ENCODE measurements at regions not wholly inside any gene's neighbourhood (a gene's known extent, or its start where the extent isn't known, plus 50 kb on each side); places are given as distances from the start of the nearest gene placed in this dataset.
"Not testable (repeated sequence)": the region's sequence is repeated elsewhere in the genome, so short reads cannot be mapped to it uniquely, and the experiment has no call there.

- H3K4me3 ChIP-seq, result no peak overlapping the region
- no peak for TF ChIP-seq POLR2A (IDR thresholded peaks at IDR 0.05)
- TF ChIP-seq, protein P1, sequence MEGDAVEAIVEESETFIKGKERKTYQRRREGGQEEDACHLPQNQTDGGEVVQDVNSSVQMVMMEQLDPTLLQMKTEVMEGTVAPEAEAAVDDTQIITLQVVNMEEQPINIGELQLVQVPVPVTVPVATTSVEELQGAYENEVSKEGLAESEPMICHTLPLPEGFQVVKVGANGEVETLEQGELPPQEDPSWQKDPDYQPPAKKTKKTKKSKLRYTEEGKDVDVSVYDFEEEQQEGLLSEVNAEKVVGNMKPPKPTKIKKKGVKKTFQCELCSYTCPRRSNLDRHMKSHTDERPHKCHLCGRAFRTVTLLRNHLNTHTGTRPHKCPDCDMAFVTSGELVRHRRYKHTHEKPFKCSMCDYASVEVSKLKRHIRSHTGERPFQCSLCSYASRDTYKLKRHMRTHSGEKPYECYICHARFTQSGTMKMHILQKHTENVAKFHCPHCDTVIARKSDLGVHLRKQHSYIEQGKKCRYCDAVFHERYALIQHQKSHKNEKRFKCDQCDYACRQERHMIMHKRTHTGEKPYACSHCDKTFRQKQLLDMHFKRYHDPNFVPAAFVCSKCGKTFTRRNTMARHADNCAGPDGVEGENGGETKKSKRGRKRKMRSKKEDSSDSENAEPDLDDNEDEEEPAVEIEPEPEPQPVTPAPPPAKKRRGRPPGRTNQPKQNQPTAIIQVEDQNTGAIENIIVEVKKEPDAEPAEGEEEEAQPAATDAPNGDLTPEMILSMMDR (IDR thresholded peaks at IDR 0.05), result no peak
- H3K36me3 ChIP-seq (replicated peaks in 1 of 2), result no peaks in the 10 kb centered on the region
- H3K27ac ChIP-seq, result peak overlapping the region in 1 of 5 donors; percentile 33
- no peaks in the 10 kb centered on the region for H3K27me3 ChIP-seq
- no peaks in the 10 kb centered on the region for H3K4me1 ChIP-seq (replicated peaks in 1 of 2)
- DNase-seq, result no peak
- intact Hi-C loops (cut with DNase I), result no loop called here
- 73 to 79% (median 73%) methylated on average over 1 of the region's 1 CpG for WGBS, 4 donors
- H3K9me3 ChIP-seq (replicated peaks in 1 of 3), result no peaks in the 10 kb centered on the region
Measured at GRCh38 chr13:80881034-80881433, 540.1 kb upstream of the SPRY2 start.

DNA sequence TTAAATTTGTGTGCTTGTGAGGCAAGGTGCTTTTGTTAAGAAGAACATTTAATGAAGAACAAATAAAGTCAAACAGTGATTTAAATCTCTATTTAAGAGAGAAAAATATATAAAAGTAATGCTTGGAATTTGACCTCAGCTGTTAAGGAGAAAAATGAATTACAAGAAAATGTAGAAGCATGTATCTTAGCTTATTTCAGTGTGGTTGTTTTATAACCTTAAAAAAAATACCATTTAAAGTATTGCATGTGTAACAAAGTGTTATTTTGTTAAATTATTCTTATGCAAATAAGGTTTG, 537.0 kb upstream of the SPRY2 start:
- TF ChIP-seq, protein P1 (IDR thresholded peaks at IDR 0.05), result no peak
- no peak for TF ChIP-seq POLR2A (IDR thresholded peaks at IDR 0.05)
- DNase-seq, result no peak
- Histone ChIP-seq H3K36me3 (replicated peaks in 1 of 2) (no peaks in the 10 kb centered on the region), H3K4me1 (replicated peaks in 1 of 2) (no peaks in the 10 kb centered on the region), H3K9me3 (replicated peaks in 1 of 3) (no peaks in the 10 kb centered on the region), H3K4me3 (no peak overlapping the region), H3K27me3 (no peaks in the 10 kb centered on the region), H3K27ac (no peak overlapping the region)
- intact Hi-C loops (cut with DNase I), result no loop called here

GRCh38 chr13:80877209-80877943, 536.5 kb upstream of the SPRY2 start:
- WGBS, 4 donors, result 71 to 80% (median 76%) methylated on average over 3 of the region's 3 CpGs
- no peak overlapping the region for H3K27ac ChIP-seq
- no peak for TF ChIP-seq POLR2A (IDR thresholded peaks at IDR 0.05)
- TF ChIP-seq, protein P1 (IDR thresholded peaks at IDR 0.05), result no peak
- DNase-seq, result no peak
- no peaks in the 10 kb centered on the region for H3K9me3 ChIP-seq (replicated peaks in 1 of 3)
- intact Hi-C loops (cut with DNase I), result no loop called here
- H3K4me1 ChIP-seq (replicated peaks in 1 of 2), result no peaks in the 10 kb centered on the region
- no peaks in the 10 kb centered on the region for H3K36me3 ChIP-seq (replicated peaks in 1 of 2)
- H3K4me3 ChIP-seq, result no peak overlapping the region
- H3K27me3 ChIP-seq, result no peaks in the 10 kb centered on the region

- Histone ChIP-seq H3K4me3 (no peak overlapping the region), H3K36me3 (replicated peaks in 1 of 2) (no peaks in the 10 kb centered on the region), H3K27ac (no peak overlapping the region), H3K9me3 (replicated peaks in 1 of 3) (no peaks in the 10 kb centered on the region), H3K27me3 (no peaks in the 10 kb centered on the region), H3K4me1 (replicated peaks in 1 of 2) (no peaks in the 10 kb centered on the region)
- TF ChIP-seq POLR2A (IDR thresholded peaks at IDR 0.05), result no peak
- TF ChIP-seq, protein P1 (IDR thresholded peaks at IDR 0.05), result no peak
- no peak for DNase-seq
- intact Hi-C loops (cut with DNase I), result no loop called here
- WGBS, 4 donors, result 60 to 87% (median 81%) methylated on average over 1 of the region's 1 CpG
Measured at GRCh38 chr13:80873589-80873988, 532.7 kb upstream of the SPRY2 start.

GRCh38 chr13:80871971-80872370, 531.0 kb upstream of the SPRY2 start:
- DNase-seq; H3K4me3 ChIP-seq; H3K27ac ChIP-seq; H3K27me3 ChIP-seq; H3K4me1 ChIP-seq (replicated peaks in 1 of 2); H3K36me3 ChIP-seq (replicated peaks in 1 of 2); intact Hi-C loops (cut with DNase I); H3K9me3 ChIP-seq (replicated peaks in 1 of 3): not testable (repeated sequence)
- WGBS, 4 donors, result 84 to 96% (median 88%) methylated on average over 7 of the region's 7 CpGs
